Mucosa of rectum (tissue), 2 donors: ENCODE measurements at regions not wholly inside any gene's neighbourhood (a gene's known extent, or its start where the extent isn't known, plus 50 kb on each side); places are given as distances from the start of the nearest gene placed in this dataset.

Experiments
- H3K27ac ChIP-seq, 2 donors: one replicate each; pipeline ENCODE4 v1.7.0; 2013; ENCODE audit warnings: inconsistent platforms in 2 of 2, low read depth in 2 of 2, low read length in 2 of 2
- H3K27me3 ChIP-seq, 2 donors: one replicate each; pipeline ENCODE4 v1.7.0; 2013; ENCODE audit warnings: low read length in 2 of 2; ENCODE audit not compliant: control insufficient read depth in 2 of 2, insufficient read depth in 2 of 2
- H3K36me3 ChIP-seq, 2 donors: one replicate each; pipeline ENCODE4 v1.7.0; 2013; ENCODE audit warnings: low read length in 2 of 2; ENCODE audit not compliant: control insufficient read depth in 2 of 2, insufficient read depth in 2 of 2
- H3K4me1 ChIP-seq, 2 donors: one replicate each; pipeline ENCODE4 v1.7.0; 2013; ENCODE audit warnings: low read length in 2 of 2, mild to moderate bottlenecking in 1 of 2; ENCODE audit not compliant: control insufficient read depth in 2 of 2, insufficient read depth in 2 of 2
- H3K4me3 ChIP-seq, 2 donors: one replicate each; pipeline ENCODE4 v1.7.0; 2013; ENCODE audit warnings: low read length in 2 of 2
- H3K9ac ChIP-seq, 2 donors: one replicate each; pipeline ENCODE4 v1.7.0; 2013; ENCODE audit warnings: low read length in 2 of 2, low read depth in 1 of 2, mild to moderate bottlenecking in 1 of 2
- H3K9me3 ChIP-seq, 2 donors: one replicate each; pipeline ENCODE4 v1.7.0; 2013; ENCODE audit warnings: low read length in 2 of 2; ENCODE audit not compliant: control insufficient read depth in 2 of 2
- donor health status: healthy.
- donor health status: Normal muscosa, but diverticular disease.

- no peak overlapping the region for H3K4me3 ChIP-seq
- no peaks in the 10 kb centered on the region for H3K9me3 ChIP-seq
- H3K27ac ChIP-seq, result no peak overlapping the region
- no peaks in the 10 kb centered on the region for H3K27me3 ChIP-seq
- H3K9ac ChIP-seq, result no peak overlapping the region
- no peaks in the 10 kb centered on the region for H3K4me1 ChIP-seq
- H3K36me3 ChIP-seq, result no peaks in the 10 kb centered on the region
Measured at GRCh38 chr10:131812736-131813604, 87.8 kb upstream of the PPP2R2D start.

DNA sequence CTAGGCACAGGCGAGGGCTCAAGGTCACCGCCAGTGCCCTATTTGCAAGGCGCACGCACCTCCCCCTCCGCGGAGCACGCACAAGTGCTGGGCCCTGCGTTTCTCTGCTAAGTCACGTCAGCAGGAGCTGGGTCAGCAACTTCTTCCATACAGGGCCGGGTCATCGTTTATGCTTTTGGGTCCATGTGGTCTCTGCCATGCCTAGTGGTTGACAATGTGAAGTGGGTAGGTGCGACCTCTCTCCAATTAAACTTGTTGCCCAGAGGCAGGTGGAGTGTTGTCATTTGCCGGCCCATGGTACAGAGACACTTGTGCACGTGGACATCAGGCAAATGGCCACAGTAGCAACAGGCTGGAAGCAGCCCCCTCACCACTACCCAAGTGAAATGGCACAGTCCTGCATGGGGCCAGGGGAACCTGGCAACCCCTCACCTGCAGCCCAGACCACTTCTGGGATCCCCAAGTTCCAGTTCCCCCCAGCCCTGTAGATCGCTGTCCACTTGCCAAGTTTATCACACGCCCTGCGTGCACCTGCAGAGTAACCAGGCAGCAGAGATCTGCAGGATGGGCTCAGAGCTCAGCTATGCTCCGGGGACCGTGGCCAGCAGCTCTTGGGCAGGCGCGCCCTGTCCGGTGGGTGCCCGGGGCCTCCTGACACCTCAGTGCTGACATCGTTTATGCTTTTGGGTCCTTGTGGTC, 86.1 kb upstream of the PPP2R2D start:
- Histone ChIP-seq H3K4me1 (no peaks in the 10 kb centered on the region), H3K4me3 (no peak overlapping the region), H3K36me3 (no peaks in the 10 kb centered on the region), H3K27ac (no peak overlapping the region), H3K9ac (no peak overlapping the region), H3K9me3 (no peaks in the 10 kb centered on the region), H3K27me3 (peaks cover 0 to 3% of the 10 kb centered on the region in 2 donors)

DNA sequence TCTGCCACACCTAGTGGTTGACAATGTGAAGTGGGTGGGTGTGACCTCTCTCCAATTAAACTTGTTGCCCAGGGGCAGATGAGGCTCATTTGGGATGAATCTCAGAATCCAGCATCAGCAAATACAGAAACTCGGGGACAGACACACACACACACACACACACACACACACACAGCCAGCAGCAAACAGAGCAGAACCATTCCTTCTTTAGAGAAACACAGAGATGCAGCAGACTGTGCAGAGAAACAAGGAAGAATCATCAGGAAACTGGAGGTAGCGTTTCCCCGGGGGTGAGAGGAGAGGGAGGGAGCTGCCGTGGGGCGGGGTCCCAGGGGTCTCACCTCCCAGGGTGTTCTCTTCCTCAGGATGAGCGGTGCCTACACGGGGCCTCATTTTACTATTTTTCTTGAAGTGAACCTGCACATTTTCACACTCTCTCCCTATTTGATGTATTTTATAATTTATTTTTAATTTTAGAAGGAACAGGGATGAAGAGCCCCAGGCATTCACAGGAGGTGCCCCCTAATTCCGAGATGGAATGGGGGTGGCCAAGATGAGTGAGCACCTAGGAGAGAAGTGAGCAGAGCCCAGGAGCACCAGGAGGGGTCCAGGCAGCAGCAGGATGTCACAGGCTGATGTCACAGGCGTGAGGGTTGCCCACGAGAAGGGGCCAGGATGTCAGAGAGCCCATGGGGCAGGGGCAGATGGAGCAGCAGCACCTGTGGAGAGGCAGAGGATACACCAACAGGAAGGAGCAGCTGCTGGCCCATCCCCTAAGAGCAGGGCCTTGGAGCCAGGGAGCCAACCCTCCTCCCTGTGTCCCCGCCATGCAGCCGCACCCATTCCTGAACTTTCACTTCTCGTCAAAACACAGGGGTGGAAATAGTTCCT, 85.3 kb upstream of the PPP2R2D start:
- no peaks in the 10 kb centered on the region for H3K36me3 ChIP-seq
- no peak overlapping the region for H3K9ac ChIP-seq
- H3K27me3 ChIP-seq, result peaks cover 0 to 3% of the 10 kb centered on the region in 2 donors
- no peaks in the 10 kb centered on the region for H3K4me1 ChIP-seq
- H3K4me3 ChIP-seq, result no peak overlapping the region
- no peak overlapping the region for H3K27ac ChIP-seq
- no peaks in the 10 kb centered on the region for H3K9me3 ChIP-seq

DNA sequence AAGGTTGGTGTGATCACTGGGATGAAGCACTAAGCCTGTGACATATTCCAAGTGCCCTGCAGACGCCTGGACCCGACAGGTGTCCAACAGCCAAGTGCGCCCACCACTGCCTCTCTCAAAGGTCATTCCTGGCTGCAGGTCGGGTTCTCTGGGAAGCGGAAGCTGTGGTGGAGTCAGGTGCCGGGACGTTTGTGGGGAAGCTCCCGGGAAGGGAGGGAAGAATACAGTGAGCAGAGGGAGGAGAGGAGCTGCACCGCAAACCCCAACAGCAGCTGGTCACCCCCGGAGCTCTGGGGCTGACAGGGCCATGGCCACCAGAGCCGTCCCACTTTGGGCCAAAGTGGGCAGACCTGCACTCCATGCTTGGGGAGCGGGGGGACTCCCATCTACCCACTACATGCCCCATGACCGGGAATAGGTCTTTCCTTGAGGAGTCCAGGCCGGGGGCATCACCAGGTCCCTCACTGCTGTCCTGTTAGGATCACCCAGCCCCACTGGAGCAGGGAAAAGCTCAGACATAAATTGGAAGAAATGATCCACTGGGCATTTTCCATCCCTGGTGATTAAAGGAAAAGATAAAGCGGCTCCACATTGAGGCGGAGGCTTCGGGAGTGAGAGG, 84.5 kb upstream of the PPP2R2D start:
- Histone ChIP-seq H3K36me3 (no peaks in the 10 kb centered on the region), H3K9me3 (no peaks in the 10 kb centered on the region), H3K4me1 (no peaks in the 10 kb centered on the region), H3K27ac (no peak overlapping the region), H3K4me3 (no peak overlapping the region), H3K9ac (no peak overlapping the region), H3K27me3 (peaks cover 0 to 3% of the 10 kb centered on the region in 2 donors)

DNA sequence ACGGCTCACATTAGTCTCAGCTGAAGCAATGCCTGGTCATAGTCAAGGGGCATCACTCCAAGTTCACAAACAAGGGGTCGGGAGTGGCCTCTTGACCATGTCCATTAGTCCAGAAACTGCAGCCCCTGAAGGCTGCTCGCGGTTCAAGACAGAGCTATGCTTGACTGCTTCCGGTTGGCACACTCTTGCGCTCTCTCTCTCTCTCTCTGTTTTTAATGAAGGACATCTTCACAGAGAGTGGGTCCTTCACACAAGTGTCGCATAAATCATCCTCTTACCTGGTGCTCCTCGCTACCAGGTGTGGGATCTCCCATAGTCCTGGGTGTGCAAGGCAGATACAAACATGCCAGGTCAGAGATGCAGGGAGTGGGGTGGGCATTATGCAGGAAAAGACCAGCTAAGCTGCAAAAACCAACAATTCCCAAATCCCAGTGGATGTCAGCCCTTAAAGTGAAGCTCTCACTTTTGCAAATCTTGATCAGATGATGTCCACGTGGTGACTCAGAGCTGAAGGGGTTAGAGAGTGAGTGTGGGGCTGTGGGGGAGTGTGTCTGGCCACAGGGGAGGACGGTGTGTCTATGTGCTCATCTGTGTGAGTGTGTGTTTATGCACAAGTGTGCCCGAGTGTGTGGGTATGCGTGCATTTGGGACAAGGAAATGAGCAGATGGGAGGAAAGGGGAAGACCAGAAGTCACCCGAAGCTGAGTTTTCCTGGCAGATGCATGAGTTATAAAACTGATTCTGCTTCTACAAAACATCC, 83.7 kb upstream of the PPP2R2D start:
- H3K9ac ChIP-seq, result no peak overlapping the region
- H3K36me3 ChIP-seq, result no peaks in the 10 kb centered on the region
- H3K27ac ChIP-seq, result no peak overlapping the region
- no peaks in the 10 kb centered on the region for H3K4me1 ChIP-seq
- peaks cover 0 to 3% of the 10 kb centered on the region in 2 donors for H3K27me3 ChIP-seq
- no peaks in the 10 kb centered on the region for H3K9me3 ChIP-seq
- H3K4me3 ChIP-seq, result no peak overlapping the region

GRCh38 chr10:131817866-131818509, 82.8 kb upstream of the PPP2R2D start:
- Histone ChIP-seq H3K4me3 (no peak overlapping the region), H3K27me3 (peaks cover 0 to 3% of the 10 kb centered on the region in 2 donors), H3K4me1 (no peaks in the 10 kb centered on the region), H3K27ac (no peak overlapping the region), H3K36me3 (no peaks in the 10 kb centered on the region), H3K9ac (no peak overlapping the region), H3K9me3 (no peaks in the 10 kb centered on the region)

DNA sequence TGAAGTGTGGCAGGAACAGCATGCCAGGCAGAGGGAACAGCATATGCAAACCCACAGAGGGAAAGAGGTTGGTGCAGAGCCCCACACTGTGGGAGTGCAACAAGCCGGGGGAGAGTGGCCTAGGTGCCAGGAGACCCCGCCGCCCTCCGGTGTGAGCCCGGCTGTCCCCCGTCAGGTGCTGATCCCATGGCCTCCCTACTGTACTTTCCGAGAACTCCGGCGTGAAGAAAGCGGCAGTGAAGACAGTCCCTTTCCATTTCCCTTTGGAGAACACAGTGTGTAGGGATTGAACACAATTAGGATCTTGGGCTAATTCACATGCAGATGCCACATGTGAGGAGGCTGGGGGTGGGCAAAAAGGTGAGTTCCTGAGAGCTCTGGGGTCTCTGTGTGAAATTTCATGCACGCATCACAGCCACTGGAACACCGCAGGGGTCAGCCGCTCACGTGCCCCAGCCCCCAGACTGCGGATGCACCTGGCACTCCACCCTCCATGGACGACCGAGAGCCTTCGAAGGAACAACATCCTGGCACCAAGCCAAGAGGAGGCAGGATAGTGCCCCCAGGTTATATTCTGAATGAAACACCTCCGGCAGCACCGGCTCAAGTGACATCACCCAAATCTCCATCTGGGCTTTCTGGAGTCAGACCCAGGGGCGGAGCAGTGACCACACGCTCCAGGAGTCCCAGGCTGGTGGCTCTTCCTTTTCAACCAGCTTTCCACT, 82.1 kb upstream of the PPP2R2D start:
- H3K4me3 ChIP-seq, result no peak overlapping the region
- H3K9ac ChIP-seq, result no peak overlapping the region
- H3K36me3 ChIP-seq, result no peaks in the 10 kb centered on the region
- no peak overlapping the region for H3K27ac ChIP-seq
- H3K9me3 ChIP-seq, result no peaks in the 10 kb centered on the region
- no peaks in the 10 kb centered on the region for H3K4me1 ChIP-seq
- H3K27me3 ChIP-seq, result peaks cover 0 to 3% of the 10 kb centered on the region in 2 donors

GRCh38 chr10:131819241-131820072, 81.4 kb upstream of the PPP2R2D start:
- no peak overlapping the region for H3K4me3 ChIP-seq
- no peak overlapping the region for H3K9ac ChIP-seq
- H3K4me1 ChIP-seq, result no peaks in the 10 kb centered on the region
- peaks cover 0 to 3% of the 10 kb centered on the region in 2 donors for H3K27me3 ChIP-seq
- H3K27ac ChIP-seq, result no peak overlapping the region
- H3K36me3 ChIP-seq, result no peaks in the 10 kb centered on the region
- H3K9me3 ChIP-seq, result no peaks in the 10 kb centered on the region
